DMS 273 treated with DMSO at 0.1 percent for 48 hours (cell line): ENCODE measurements at regions not wholly inside any gene's neighbourhood (a gene's known extent, or its start where the extent isn't known, plus 50 kb on each side); places are given as distances from the start of the nearest gene placed in this dataset.

Experiments
- DNase-seq: peaks from one replicate; lab custom pipeline; 2025; lab: John Stamatoyannopoulos, UW

- DNase-seq: no peak
Observed at GRCh38 chr9:99752417-99753109, 69.1 kb upstream of the NR4A3 start.

- no peak for DNase-seq
Observed at GRCh38 chr9:99753436-99753835, 68.2 kb upstream of the NR4A3 start.

GRCh38 chr9:99760421-99760820 is 61.3 kb upstream of the NR4A3 start:
- no peak for DNase-seq

- DNase-seq: no peak
Observed at GRCh38 chr9:99762470-99762869, 59.2 kb upstream of the NR4A3 start.
